Progenitor cell of endocrine pancreas (in vitro differentiated cells): ENCODE measurements at regions not wholly inside any gene's neighbourhood (a gene's known extent, or its start where the extent isn't known, plus 50 kb on each side); places are given as distances from the start of the nearest gene placed in this dataset.

Experiments used
- DNase-seq: peaks from one replicate; pipeline ENCODE4 v3.0.0; 2021; ENCODE audit warnings: low spot score; ENCODE audit not compliant: unreplicated experiment
- H3K27ac Mint-ChIP-seq: 2 replicates; pipeline ENCODE4 v1.8.0; 2021; ENCODE audit warnings: mild to moderate bottlenecking, moderate library complexity, mixed read lengths
- H3K27me3 Mint-ChIP-seq: 2 replicates; pipeline ENCODE4 v1.8.0; 2021; ENCODE audit warnings: mixed read lengths
- H3K36me3 Mint-ChIP-seq: 2 replicates; pipeline ENCODE4 v1.8.0; 2022; ENCODE audit warnings: mixed read lengths; ENCODE audit not compliant: insufficient read depth
- H3K4me1 Mint-ChIP-seq: 2 replicates; pipeline ENCODE4 v1.8.0; 2021; ENCODE audit warnings: low read depth, mixed read lengths
- H3K4me3 Mint-ChIP-seq: 2 replicates; pipeline ENCODE4 v1.8.0; 2021; ENCODE audit warnings: low read depth, mild to moderate bottlenecking, moderate library complexity, mixed read lengths
- H3K9me3 Mint-ChIP-seq: 2 replicates; pipeline ENCODE4 v1.8.0; 2021; ENCODE audit warnings: low read depth, mixed read lengths
- CTCF ChIP-seq: fragments of 200-600 bp; sonication (generic); IDR thresholded peaks from one replicate; pipeline ENCODE4 v1.5.0; 2021; ENCODE audit warnings: antibody characterized with exemption, mild to moderate bottlenecking; ENCODE audit not compliant: unreplicated experiment

- Mint-ChIP-seq H3K27me3 (no peaks in the 10 kb centered on the region), H3K4me1 (no peaks in the 10 kb centered on the region), H3K9me3 (peaks cover 6% of the 10 kb centered on the region), H3K27ac (no peak overlapping the region), H3K4me3 (no peak overlapping the region), H3K36me3 (peaks cover 4% of the 10 kb centered on the region)
- no peak for TF ChIP-seq CTCF
- DNase-seq: no peak
Measured at GRCh38 chr6:119443993-119444641, 94.6 kb upstream of the MAN1A1 start.

DNA sequence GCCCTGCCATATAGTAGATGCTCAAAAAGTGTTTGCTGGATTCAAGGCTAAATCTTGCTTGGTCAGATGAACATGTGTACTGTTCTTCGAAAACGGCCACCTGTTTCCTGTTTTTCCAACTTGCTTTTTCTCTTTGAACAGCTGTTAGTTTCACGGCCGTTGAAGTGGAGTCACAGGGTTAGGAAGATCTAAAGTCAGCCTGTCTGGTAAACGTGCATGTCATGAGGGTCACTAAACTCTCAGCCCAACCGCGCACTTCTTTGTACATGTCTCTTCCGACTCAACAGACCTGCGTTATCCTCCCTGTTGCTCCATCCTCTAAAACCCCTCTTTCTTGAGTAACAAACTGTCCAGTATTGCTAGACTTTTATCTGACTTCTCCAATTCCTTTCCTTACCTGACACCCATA is 93.2 kb upstream of the MAN1A1 start:
- no peak for DNase-seq
- peaks cover 6% of the 10 kb centered on the region for H3K9me3 Mint-ChIP-seq

DNA sequence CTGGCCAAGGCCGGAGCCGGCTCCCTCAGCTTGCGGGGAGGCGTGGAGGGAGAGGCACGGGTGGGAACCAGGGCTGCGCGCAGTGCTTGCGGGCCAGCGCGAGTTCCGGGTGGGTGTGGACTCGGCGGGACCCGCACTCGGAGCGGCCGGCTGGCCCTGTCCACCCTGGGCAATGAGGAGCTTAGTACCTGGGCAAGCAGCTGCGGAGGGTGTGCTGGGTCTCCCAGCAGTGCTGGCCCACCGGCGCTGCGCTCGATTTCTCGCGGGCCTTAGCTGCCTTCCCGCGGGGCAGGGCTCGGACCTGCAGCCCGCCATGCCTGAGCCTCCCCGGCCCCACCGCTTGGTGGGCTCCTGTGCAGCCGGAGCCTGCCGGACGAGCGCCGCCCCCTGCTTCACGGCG is 91.4 kb upstream of the MAN1A1 start:
- Mint-ChIP-seq H3K4me3 (no peak overlapping the region), H3K27ac (no peak overlapping the region), H3K27me3 (no peaks in the 10 kb centered on the region), H3K4me1 (no peaks in the 10 kb centered on the region), H3K36me3 (peaks cover 4% of the 10 kb centered on the region), H3K9me3 (peaks cover 6% of the 10 kb centered on the region)
- DNase-seq: no peak
- no peak for TF ChIP-seq CTCF

More for the DNA sequence above, 93.2 kb upstream of the MAN1A1 start:
- no peak overlapping the region for H3K4me3 Mint-ChIP-seq
- no peak for TF ChIP-seq CTCF
- H3K27me3 Mint-ChIP-seq: no peaks in the 10 kb centered on the region
- H3K27ac Mint-ChIP-seq: no peak overlapping the region
- peaks cover 4% of the 10 kb centered on the region for H3K36me3 Mint-ChIP-seq
- H3K4me1 Mint-ChIP-seq: no peaks in the 10 kb centered on the region

DNA sequence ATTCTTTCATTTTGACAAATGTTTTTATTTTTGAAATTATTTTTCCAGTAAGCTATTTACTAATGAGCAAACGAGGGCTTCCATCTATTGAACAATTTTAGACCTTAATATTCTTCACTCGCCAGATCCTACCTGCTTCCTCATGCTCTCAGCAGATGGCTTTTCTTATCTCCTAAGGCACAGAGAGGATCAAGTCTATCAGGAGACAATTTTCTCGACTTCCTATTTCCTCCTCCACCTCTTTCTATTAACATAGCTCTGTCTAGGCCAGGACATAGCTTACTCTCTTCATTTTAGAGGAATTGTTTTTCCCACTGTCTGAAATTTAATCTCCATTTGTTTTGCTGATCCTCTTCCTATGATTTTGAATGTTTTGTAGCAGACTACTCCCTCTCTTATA is 87.0 kb upstream of the MAN1A1 start:
- TF ChIP-seq CTCF: no peak
- no peak overlapping the region for H3K4me3 Mint-ChIP-seq
- no peak overlapping the region for H3K27ac Mint-ChIP-seq
- no peaks in the 10 kb centered on the region for H3K36me3 Mint-ChIP-seq
- H3K9me3 Mint-ChIP-seq: no peaks in the 10 kb centered on the region
- no peaks in the 10 kb centered on the region for H3K4me1 Mint-ChIP-seq
- DNase-seq: no peak
- no peaks in the 10 kb centered on the region for H3K27me3 Mint-ChIP-seq

GRCh38 chr6:119431799-119432198 is 82.2 kb upstream of the MAN1A1 start:
- DNase-seq: no peak
- Mint-ChIP-seq H3K4me3 (no peak overlapping the region), H3K36me3 (no peaks in the 10 kb centered on the region), H3K27me3 (no peaks in the 10 kb centered on the region), H3K4me1 (peaks cover 2% of the 10 kb centered on the region), H3K9me3 (no peaks in the 10 kb centered on the region), H3K27ac (no peak overlapping the region)
- TF ChIP-seq CTCF: no peak
